ENCODE measurements at regions not wholly inside any gene's neighbourhood (a gene's known extent, or its start where the extent isn't known, plus 50 kb on each side); places are given as distances from the start of the nearest gene placed in this dataset.

- TF ChIP-seq CTCF (IDR thresholded peaks at IDR 0.05): no peak
- TF ChIP-seq POLR2A (IDR thresholded peaks at IDR 0.05): no peak
Measured at GRCh38 chr3:525415-525814, 328.9 kb downstream of the CHL1 start.
